HepG2 (cell line): ENCODE measurements at regions not wholly inside any gene's neighbourhood (a gene's known extent, or its start where the extent isn't known, plus 50 kb on each side); places are given as distances from the start of the nearest gene placed in this dataset.

Source experiments
- FOXP1 ChIP-seq, 2 experiments: fragments of 450-650 bp in 1 of 2; IDR thresholded peaks; 2 replicates each; pipeline ENCODE4 v1.6.1; 2017 to 2018; ENCODE audit warnings: antibody characterized with exemption in 1 of 2
- POLR2AphosphoS5 ChIP-seq: IDR thresholded peaks from 2 replicates; pipeline ENCODE4 v1.6.1; 2012; ENCODE audit warnings: low read depth, low read length
- TAF1 ChIP-seq: sonication (generic); formaldehyde crosslinking; IDR thresholded peaks from 2 replicates; pipeline ENCODE4 v1.4.0; 2020; ENCODE audit warnings: missing genetic modification reagents
- TF ChIP-seq, protein P1 (sequence below): sonication (generic); formaldehyde crosslinking; IDR thresholded peaks from 2 replicates; pipeline ENCODE4 v1.5.0; 2020; ENCODE audit warnings: mild to moderate bottlenecking, missing genetic modification reagents, moderate library complexity
- TF ChIP-seq, protein P2 (sequence below): IDR thresholded peaks from 2 replicates; pipeline ENCODE4 v1.6.1; 2016; ENCODE audit warnings: missing compliant biosample characterization, missing genetic modification reagents, borderline replicate concordance

DNA sequence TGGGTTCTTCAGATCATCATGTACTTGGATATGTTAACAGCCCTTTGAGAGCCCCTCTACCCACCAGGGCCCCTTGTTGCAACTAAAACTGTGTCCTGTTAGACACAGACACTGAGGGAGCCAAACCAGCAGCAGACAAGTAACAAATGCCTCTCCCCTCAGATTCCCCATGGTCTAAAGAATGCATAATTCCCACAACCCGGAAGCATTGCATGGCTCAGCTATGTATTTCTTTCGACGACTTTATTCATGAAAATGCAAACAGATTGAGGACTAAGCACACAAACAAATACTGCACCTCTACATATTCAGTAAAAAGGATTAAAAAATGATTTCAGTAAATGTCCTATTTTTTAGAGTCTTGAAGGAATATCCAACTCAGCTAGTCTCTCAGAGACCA is 70.1 kb upstream of the HECW1 start:
- TF ChIP-seq FOXP1 (IDR thresholded peaks at IDR 0.05) (no peak), FOXP1 (CRISPR knock-in tag; IDR thresholded peaks at IDR 0.05) (no peak), POLR2AphosphoS5 (no peak), TAF1 (CRISPR knock-in tag) (no peak)
- TF ChIP-seq, protein P1, sequence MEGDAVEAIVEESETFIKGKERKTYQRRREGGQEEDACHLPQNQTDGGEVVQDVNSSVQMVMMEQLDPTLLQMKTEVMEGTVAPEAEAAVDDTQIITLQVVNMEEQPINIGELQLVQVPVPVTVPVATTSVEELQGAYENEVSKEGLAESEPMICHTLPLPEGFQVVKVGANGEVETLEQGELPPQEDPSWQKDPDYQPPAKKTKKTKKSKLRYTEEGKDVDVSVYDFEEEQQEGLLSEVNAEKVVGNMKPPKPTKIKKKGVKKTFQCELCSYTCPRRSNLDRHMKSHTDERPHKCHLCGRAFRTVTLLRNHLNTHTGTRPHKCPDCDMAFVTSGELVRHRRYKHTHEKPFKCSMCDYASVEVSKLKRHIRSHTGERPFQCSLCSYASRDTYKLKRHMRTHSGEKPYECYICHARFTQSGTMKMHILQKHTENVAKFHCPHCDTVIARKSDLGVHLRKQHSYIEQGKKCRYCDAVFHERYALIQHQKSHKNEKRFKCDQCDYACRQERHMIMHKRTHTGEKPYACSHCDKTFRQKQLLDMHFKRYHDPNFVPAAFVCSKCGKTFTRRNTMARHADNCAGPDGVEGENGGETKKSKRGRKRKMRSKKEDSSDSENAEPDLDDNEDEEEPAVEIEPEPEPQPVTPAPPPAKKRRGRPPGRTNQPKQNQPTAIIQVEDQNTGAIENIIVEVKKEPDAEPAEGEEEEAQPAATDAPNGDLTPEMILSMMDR: no peak
- TF ChIP-seq, protein P2, sequence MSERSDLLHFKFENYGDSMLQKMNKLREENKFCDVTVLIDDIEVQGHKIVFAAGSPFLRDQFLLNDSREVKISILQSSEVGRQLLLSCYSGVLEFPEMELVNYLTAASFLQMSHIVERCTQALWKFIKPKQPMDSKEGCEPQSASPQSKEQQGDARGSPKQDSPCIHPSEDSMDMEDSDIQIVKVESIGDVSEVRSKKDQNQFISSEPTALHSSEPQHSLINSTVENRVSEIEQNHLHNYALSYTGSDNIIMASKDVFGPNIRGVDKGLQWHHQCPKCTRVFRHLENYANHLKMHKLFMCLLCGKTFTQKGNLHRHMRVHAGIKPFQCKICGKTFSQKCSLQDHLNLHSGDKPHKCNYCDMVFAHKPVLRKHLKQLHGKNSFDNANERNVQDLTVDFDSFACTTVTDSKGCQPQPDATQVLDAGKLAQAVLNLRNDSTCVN (CRISPR knock-in tag): no peak
